ENCODE measurements at regions not wholly inside any gene's neighbourhood (a gene's known extent, or its start where the extent isn't known, plus 50 kb on each side); places are given as distances from the start of the nearest gene placed in this dataset.

DNA sequence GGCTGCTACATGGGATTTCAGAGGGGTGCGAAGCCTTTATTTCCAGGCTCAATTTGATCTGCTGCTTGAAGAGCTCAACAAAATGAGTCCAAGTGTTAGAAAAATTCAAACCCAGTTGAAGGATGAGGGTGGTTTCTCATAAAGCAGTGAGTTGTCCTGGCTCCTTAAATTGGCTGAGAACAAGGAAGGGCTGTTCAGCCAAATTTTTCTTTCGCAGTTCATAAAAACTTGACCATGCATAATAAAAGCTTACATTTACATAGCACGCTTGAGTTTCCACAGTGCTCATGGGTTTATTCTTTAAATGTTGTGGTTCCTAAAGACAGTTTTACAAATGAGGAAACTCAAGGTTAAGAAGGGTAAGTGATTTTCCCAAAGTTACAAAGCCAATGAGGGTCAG, 174.4 kb upstream of the FOXA2 start:
- DNase-seq, result no peak
- Histone ChIP-seq H2AFZ (ENCODE audit: low read depth) (no peak overlapping the region), H3K4me1 (ENCODE audit: control insufficient read depth in 1 of 2, insufficient read depth in 2 of 2, low read depth in 1 of 2, low read length in 1 of 2) (peaks cover 0 to 13% of the 10 kb centered on the region in 2 experiments; a peak in 1 of 4 replicates), H3F3A (replicated peaks; ENCODE audit: insufficient read depth) (peaks cover 11% of the 10 kb centered on the region), H3K27ac (ENCODE audit: low read depth in 2 of 2, low read length in 1 of 2) (no peak overlapping the region), H4K20me1 (ENCODE audit: insufficient read depth) (no peaks in the 10 kb centered on the region), H3K9me3 (no peaks in the 10 kb centered on the region), H3K4me3 (ENCODE audit: low read depth in 2 of 2, low read length in 1 of 2) (no peak overlapping the region), H3K9ac (no peak overlapping the region), H3K9me2 (no peaks in the 10 kb centered on the region), H3K4me2 (no peak overlapping the region), H3K36me3 (replicated peaks in 1 of 2; ENCODE audit: control insufficient read depth in 1 of 2, insufficient read depth in 2 of 2, low read length in 1 of 2) (no peaks in the 10 kb centered on the region), H3K79me2 (ENCODE audit: insufficient read depth) (no peaks in the 10 kb centered on the region), H3K27me3 (ENCODE audit: insufficient read depth) (peaks cover 4% of the 10 kb centered on the region; the same call in 1 of the 2 replicates)
- ChIA-PET POLR2A (no interaction called here), CTCF (no interaction called here)
- WGBS (ENCODE audit: low lambda C conversion rate), result 33% methylated on average over 3 of the region's 3 CpGs
- no peak for TF ChIP-seq RFX5 (IDR thresholded peaks at IDR 0.05; ENCODE audit: low read length)
- TF ChIP-seq, protein P1, sequence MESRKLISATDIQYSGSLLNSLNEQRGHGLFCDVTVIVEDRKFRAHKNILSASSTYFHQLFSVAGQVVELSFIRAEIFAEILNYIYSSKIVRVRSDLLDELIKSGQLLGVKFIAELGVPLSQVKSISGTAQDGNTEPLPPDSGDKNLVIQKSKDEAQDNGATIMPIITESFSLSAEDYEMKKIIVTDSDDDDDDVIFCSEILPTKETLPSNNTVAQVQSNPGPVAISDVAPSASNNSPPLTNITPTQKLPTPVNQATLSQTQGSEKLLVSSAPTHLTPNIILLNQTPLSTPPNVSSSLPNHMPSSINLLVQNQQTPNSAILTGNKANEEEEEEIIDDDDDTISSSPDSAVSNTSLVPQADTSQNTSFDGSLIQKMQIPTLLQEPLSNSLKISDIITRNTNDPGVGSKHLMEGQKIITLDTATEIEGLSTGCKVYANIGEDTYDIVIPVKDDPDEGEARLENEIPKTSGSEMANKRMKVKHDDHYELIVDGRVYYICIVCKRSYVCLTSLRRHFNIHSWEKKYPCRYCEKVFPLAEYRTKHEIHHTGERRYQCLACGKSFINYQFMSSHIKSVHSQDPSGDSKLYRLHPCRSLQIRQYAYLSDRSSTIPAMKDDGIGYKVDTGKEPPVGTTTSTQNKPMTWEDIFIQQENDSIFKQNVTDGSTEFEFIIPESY (IDR thresholded peaks at IDR 0.05; ENCODE audit: borderline replicate concordance, low read depth), result no peak

DNA sequence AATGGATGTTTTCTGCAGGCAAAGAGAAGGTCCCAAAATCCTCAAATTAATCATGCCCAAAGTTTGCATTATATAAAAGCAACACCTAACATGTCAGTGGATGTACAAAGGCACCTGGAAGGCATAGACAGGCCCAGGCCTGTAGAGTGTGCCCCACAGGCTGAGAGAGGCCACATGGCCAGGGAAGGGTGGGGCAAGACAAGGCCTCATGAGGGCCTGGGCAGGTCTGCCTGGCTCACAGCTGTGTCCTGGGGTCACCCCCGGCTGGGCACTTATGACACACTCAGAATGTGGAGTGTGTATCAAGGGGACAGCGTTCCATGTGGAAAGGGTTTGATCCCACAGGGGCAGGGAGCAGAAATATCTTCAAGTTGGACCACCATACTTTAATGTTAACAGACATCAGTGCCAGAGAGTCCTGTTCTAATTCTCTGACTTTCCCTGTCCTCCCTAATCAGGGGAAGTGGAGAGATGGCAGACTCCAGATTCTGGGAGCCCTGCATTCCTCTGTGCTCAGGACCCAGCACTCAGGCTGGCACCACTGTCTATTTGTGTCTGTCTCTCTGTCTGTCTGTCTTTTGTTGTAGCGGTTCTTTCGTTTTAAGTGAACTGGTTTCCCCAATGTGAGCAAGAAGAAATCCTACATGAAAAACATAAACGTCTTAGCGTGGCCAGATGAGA, 178.3 kb upstream of the FOXA2 start:
- CTCF ChIA-PET, result interaction anchor here (0.6 kb wide), 1 partner anchor 176 kb away, joined by 3 read pairs; no protein-coding TSS in a partner anchor
- Histone ChIP-seq H3K9ac (peak overlapping the region; percentile 73), H3K4me1 (ENCODE audit: control insufficient read depth in 1 of 2, insufficient read depth in 2 of 2, low read depth in 1 of 2, low read length in 1 of 2) (peaks cover 0 to 20% of the 10 kb centered on the region in 2 experiments; a peak in 1 of 4 replicates), H3K4me3 (ENCODE audit: low read depth in 2 of 2, low read length in 1 of 2) (peak overlapping the region in 1 of 2 experiments; percentile 54; a peak in 2 of 4 replicates), H3F3A (replicated peaks; ENCODE audit: insufficient read depth) (peaks cover 16% of the 10 kb centered on the region), H3K79me2 (ENCODE audit: insufficient read depth) (no peaks in the 10 kb centered on the region), H2AFZ (ENCODE audit: low read depth) (peak overlapping the region; percentile 81), H3K4me2 (peak overlapping the region; percentile 80), H4K20me1 (ENCODE audit: insufficient read depth) (no peaks in the 10 kb centered on the region), H3K27me3 (ENCODE audit: insufficient read depth) (no peaks in the 10 kb centered on the region), H3K9me2 (no peaks in the 10 kb centered on the region), H3K36me3 (replicated peaks in 1 of 2; ENCODE audit: control insufficient read depth in 1 of 2, insufficient read depth in 2 of 2, low read length in 1 of 2) (no peaks in the 10 kb centered on the region), H3K9me3 (no peaks in the 10 kb centered on the region), H3K27ac (ENCODE audit: low read depth in 2 of 2, low read length in 1 of 2) (peak overlapping the region in 1 of 2 experiments; percentile 89; a peak in 2 of 4 replicates)
- TF ChIP-seq TEAD4 (IDR thresholded peaks at IDR 0.05; ENCODE audit: borderline replicate concordance, insufficient read depth), result no peak
- no peak for TF ChIP-seq RXRA (IDR thresholded peaks at IDR 0.05; ENCODE audit: borderline replicate concordance, low read depth)
- no peak for TF ChIP-seq TAF1 (IDR thresholded peaks at IDR 0.05; ENCODE audit: borderline replicate concordance, low read depth, low read length)
- no peak for TF ChIP-seq MXI1 (IDR thresholded peaks at IDR 0.05; ENCODE audit: low read depth, low read length)
- TF ChIP-seq, protein P2, sequence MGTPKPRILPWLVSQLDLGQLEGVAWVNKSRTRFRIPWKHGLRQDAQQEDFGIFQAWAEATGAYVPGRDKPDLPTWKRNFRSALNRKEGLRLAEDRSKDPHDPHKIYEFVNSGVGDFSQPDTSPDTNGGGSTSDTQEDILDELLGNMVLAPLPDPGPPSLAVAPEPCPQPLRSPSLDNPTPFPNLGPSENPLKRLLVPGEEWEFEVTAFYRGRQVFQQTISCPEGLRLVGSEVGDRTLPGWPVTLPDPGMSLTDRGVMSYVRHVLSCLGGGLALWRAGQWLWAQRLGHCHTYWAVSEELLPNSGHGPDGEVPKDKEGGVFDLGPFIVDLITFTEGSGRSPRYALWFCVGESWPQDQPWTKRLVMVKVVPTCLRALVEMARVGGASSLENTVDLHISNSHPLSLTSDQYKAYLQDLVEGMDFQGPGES (IDR thresholded peaks at IDR 0.05; ENCODE audit: low read depth, low read length), result no peak
- TF ChIP-seq EZH2phosphoT487 (IDR thresholded peaks at IDR 0.05; ENCODE audit: borderline replicate concordance, low read depth), result no peak
- no peak for TF ChIP-seq RCOR1 (IDR thresholded peaks at IDR 0.05; ENCODE audit: low read length)
- no peak for TF ChIP-seq JUND (IDR thresholded peaks at IDR 0.05)
- TF ChIP-seq NRF1 (IDR thresholded peaks at IDR 0.05; ENCODE audit: low read depth, low read length), result no peak
- TF ChIP-seq FOSL2 (IDR thresholded peaks at IDR 0.05; ENCODE audit: borderline replicate concordance, low read depth), result no peak
- TF ChIP-seq EP300 (IDR thresholded peaks at IDR 0.05; ENCODE audit: borderline replicate concordance in 1 of 2, low read depth in 1 of 2, low read length in 1 of 2), result no peak
- no peak for TF ChIP-seq SMC3 (IDR thresholded peaks at IDR 0.05; ENCODE audit: low read depth, low read length)
- no peak for TF ChIP-seq FOXM1 (IDR thresholded peaks at IDR 0.05; ENCODE audit: low read depth)
- TF ChIP-seq, protein P3, sequence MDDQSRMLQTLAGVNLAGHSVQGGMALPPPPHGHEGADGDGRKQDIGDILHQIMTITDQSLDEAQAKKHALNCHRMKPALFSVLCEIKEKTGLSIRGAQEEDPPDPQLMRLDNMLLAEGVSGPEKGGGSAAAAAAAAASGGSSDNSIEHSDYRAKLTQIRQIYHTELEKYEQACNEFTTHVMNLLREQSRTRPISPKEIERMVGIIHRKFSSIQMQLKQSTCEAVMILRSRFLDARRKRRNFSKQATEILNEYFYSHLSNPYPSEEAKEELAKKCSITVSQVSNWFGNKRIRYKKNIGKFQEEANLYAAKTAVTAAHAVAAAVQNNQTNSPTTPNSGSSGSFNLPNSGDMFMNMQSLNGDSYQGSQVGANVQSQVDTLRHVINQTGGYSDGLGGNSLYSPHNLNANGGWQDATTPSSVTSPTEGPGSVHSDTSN (IDR thresholded peaks at IDR 0.05), result no peak
- TF ChIP-seq, protein P4, sequence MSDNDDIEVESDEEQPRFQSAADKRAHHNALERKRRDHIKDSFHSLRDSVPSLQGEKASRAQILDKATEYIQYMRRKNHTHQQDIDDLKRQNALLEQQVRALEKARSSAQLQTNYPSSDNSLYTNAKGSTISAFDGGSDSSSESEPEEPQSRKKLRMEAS (IDR thresholded peaks at IDR 0.05; ENCODE audit: low read depth), result no peak
- no peak for DNase-seq
- POLR2A ChIA-PET, result no interaction called here
- WGBS (ENCODE audit: low lambda C conversion rate), result 3% methylated on average over 6 of the region's 6 CpGs

Measured in SK-N-SH (cell line).